PC-9 (cell line): ENCODE measurements at regions not wholly inside any gene's neighbourhood (a gene's known extent, or its start where the extent isn't known, plus 50 kb on each side); places are given as distances from the start of the nearest gene placed in this dataset.

Source experiments
- BruUV-seq: library from RNA; stranded (reverse); fragments of 400-500 nt; replicated peaks from 2 replicates; lab custom pipeline; 2021; lab: Mats Ljungman, UMichigan
- CTCF ChIA-PET: fragments of 300-600 bp; sonication (Branson Sonifier 250); formaldehyde crosslinking; loops from one replicate; lab custom pipeline; 2022; ENCODE audit warnings: antibody characterized with exemption; lab: Charles Lee
- POLR2A ChIA-PET: fragments of 300-600 bp; sonication (Branson Sonifier 250); formaldehyde crosslinking; loops from one replicate; lab custom pipeline; 2022; ENCODE audit warnings: antibody characterized with exemption; ENCODE audit not compliant: unreplicated experiment; lab: Charles Lee
- DNase-seq, 2 experiments: peaks; one replicate each; pipeline versions ENCODE4 v3.0.0 to v3.0.0-alpha.2; 2015 to 2022; ENCODE audit warnings: mixed read lengths in 1 of 2
- H2AFZ ChIP-seq: fragments of 200-600 bp; sonication (generic); 2 replicates; pipeline ENCODE4 v1.8.1; 2017; ENCODE audit warnings: antibody characterized with exemption
- H3F3A ChIP-seq: fragments of 200-600 bp; sonication (generic); 2 replicates; pipeline ENCODE4 v1.8.1; 2017; ENCODE audit warnings: antibody characterized with exemption, mild to moderate bottlenecking, low read depth; ENCODE audit not compliant: insufficient read depth
- H3K27ac ChIP-seq: fragments of 200-600 bp; sonication (generic); 2 replicates; pipeline ENCODE4 v1.6.1; 2016; ENCODE audit warnings: mixed run types
- H3K27me3 ChIP-seq: fragments of 200-600 bp; sonication (generic); 2 replicates; pipeline ENCODE4 v1.6.1; 2016; ENCODE audit warnings: low read depth, mixed run types; ENCODE audit not compliant: insufficient read depth
- H3K36me3 ChIP-seq: fragments of 200-600 bp; sonication (generic); 2 replicates; pipeline ENCODE4 v1.6.1; 2016; ENCODE audit warnings: low read depth, mixed run types
- H3K4me1 ChIP-seq: fragments of 200-600 bp; sonication (generic); replicated peaks from 2 replicates; pipeline ENCODE4 v1.6.1; 2016; ENCODE audit warnings: mixed run types; ENCODE audit not compliant: insufficient read depth
- H3K4me2 ChIP-seq: fragments of 200-600 bp; sonication (generic); 2 replicates; pipeline ENCODE4 v1.6.1; 2017; ENCODE audit warnings: mixed run types
- H3K4me3 ChIP-seq: fragments of 200-600 bp; sonication (generic); 2 replicates; pipeline ENCODE4 v1.6.1; 2016; ENCODE audit warnings: mixed run types
- H3K79me2 ChIP-seq: fragments of 200-600 bp; sonication (generic); 2 replicates; pipeline ENCODE4 v1.6.1; 2017; ENCODE audit warnings: low read depth, mixed run types
- H3K9me2 ChIP-seq: fragments of 200-600 bp; sonication (generic); 2 replicates; pipeline ENCODE4 v1.8.1; 2017; ENCODE audit warnings: mild to moderate bottlenecking; ENCODE audit not compliant: insufficient read depth
- H3K9me3 ChIP-seq: fragments of 200-600 bp; sonication (generic); 2 replicates; pipeline ENCODE4 v1.8.1; 2016; ENCODE audit warnings: low read depth; ENCODE audit not compliant: insufficient read depth
- H4K20me1 ChIP-seq: fragments of 200-600 bp; sonication (generic); 2 replicates; pipeline ENCODE4 v1.8.1; 2017; ENCODE audit not compliant: insufficient read depth
- CTCF ChIP-seq: fragments of 200-600 bp; sonication (generic); conservative IDR thresholded peaks from 2 replicates; pipeline ENCODE4 v1.6.1; 2017; ENCODE audit warnings: mixed run types, antibody characterized with exemption, mild to moderate bottlenecking, moderate library complexity
- EZH2 ChIP-seq: fragments of 200-600 bp; sonication (generic); IDR thresholded peaks from 2 replicates; pipeline ENCODE4 v1.8.0; 2017; ENCODE audit warnings: antibody characterized with exemption, low read depth
- intact Hi-C: fragments of 100-400 bp; cut with micrococcal nuclease; formaldehyde crosslinking; loops from one replicate; pipeline ENCODE4 v1.10.0; 2022; ENCODE audit not compliant: unreplicated experiment

- no TSS peak for BruUV-seq
- intact Hi-C loops: no loop called here
- H3K4me2 ChIP-seq: no peak overlapping the region
- CTCF ChIA-PET: no interaction called here
- H3K4me1 ChIP-seq: no peaks in the 10 kb centered on the region
- H3K9me2 ChIP-seq: no peaks in the 10 kb centered on the region
- TF ChIP-seq EZH2 (no peak), CTCF (no peak)
- no peaks in the 10 kb centered on the region for H3K79me2 ChIP-seq
- POLR2A ChIA-PET: no interaction called here
- H3K9me3 ChIP-seq: no peaks in the 10 kb centered on the region
- no peaks in the 10 kb centered on the region for H3F3A ChIP-seq
- H2AFZ ChIP-seq: no peak overlapping the region
- no peak overlapping the region for H3K4me3 ChIP-seq
- H4K20me1 ChIP-seq: no peaks in the 10 kb centered on the region
- H3K27me3 ChIP-seq: no peaks in the 10 kb centered on the region
- H3K27ac ChIP-seq: no peak overlapping the region
- DNase-seq: no peak
- H3K36me3 ChIP-seq: no peaks in the 10 kb centered on the region
These were observed 93.5 kb upstream of the GALNTL6 start for GRCh38 chr4:171719691-171720090.

- H3K9me2 ChIP-seq: no peaks in the 10 kb centered on the region
- CTCF ChIA-PET: no interaction called here
- BruUV-seq: no TSS peak
These were observed 94.5 kb upstream of the GALNTL6 start for GRCh38 chr4:171718665-171719064.

GRCh38 chr4:171718069-171718468 is 95.1 kb upstream of the GALNTL6 start:
- Histone ChIP-seq H3K4me1 (no peaks in the 10 kb centered on the region), H3K4me3 (no peak overlapping the region), H3K4me2 (no peak overlapping the region), H3K27ac (no peak overlapping the region), H2AFZ (no peak overlapping the region), H3K79me2 (no peaks in the 10 kb centered on the region), H3K27me3 (no peaks in the 10 kb centered on the region), H3K9me2 (no peaks in the 10 kb centered on the region), H3K36me3 (no peaks in the 10 kb centered on the region), H4K20me1 (no peaks in the 10 kb centered on the region), H3K9me3 (no peaks in the 10 kb centered on the region), H3F3A (no peaks in the 10 kb centered on the region)
- intact Hi-C loops: no loop called here
- POLR2A ChIA-PET: no interaction called here
- CTCF ChIA-PET: no interaction called here
- DNase-seq: no peak
- BruUV-seq: no TSS peak
- no peak for TF ChIP-seq EZH2

More at GRCh38 chr4:171718665-171719064, 94.5 kb upstream of the GALNTL6 start:
- Histone ChIP-seq H3K4me3 (no peak overlapping the region), H3K9me3 (no peaks in the 10 kb centered on the region), H3K36me3 (no peaks in the 10 kb centered on the region), H3K27me3 (no peaks in the 10 kb centered on the region), H3K4me2 (no peak overlapping the region), H3F3A (no peaks in the 10 kb centered on the region), H2AFZ (no peak overlapping the region), H4K20me1 (no peaks in the 10 kb centered on the region), H3K27ac (no peak overlapping the region), H3K79me2 (no peaks in the 10 kb centered on the region), H3K4me1 (no peaks in the 10 kb centered on the region)
- intact Hi-C loops: no loop called here
- DNase-seq: no peak
- POLR2A ChIA-PET: no interaction called here
- no peak for TF ChIP-seq EZH2
- TF ChIP-seq CTCF: no peak

GRCh38 chr4:171717231-171717741 is 95.9 kb upstream of the GALNTL6 start:
- H3K4me3 ChIP-seq: no peak overlapping the region
- H3K27ac ChIP-seq: no peak overlapping the region
- no peaks in the 10 kb centered on the region for H3K79me2 ChIP-seq
- ChIA-PET CTCF (no interaction called here), POLR2A (no interaction called here)
- no peaks in the 10 kb centered on the region for H3K9me2 ChIP-seq
- H3K4me1 ChIP-seq: no peaks in the 10 kb centered on the region
- H2AFZ ChIP-seq: no peak overlapping the region
- H3K4me2 ChIP-seq: no peak overlapping the region
- DNase-seq: no peak
- no peaks in the 10 kb centered on the region for H4K20me1 ChIP-seq
- no peaks in the 10 kb centered on the region for H3K9me3 ChIP-seq
- TF ChIP-seq CTCF: no peak
- no peak for TF ChIP-seq EZH2
- H3F3A ChIP-seq: no peaks in the 10 kb centered on the region
- no peaks in the 10 kb centered on the region for H3K36me3 ChIP-seq
- H3K27me3 ChIP-seq: no peaks in the 10 kb centered on the region
- no TSS peak for BruUV-seq
- intact Hi-C loops: no loop called here
